HG03103 (cell line): ENCODE measurements at regions not wholly inside any gene's neighbourhood (a gene's known extent, or its start where the extent isn't known, plus 50 kb on each side); places are given as distances from the start of the nearest gene placed in this dataset.

Experiments
- ATAC-seq: cut with Tn5 transposase; IDR thresholded peaks from one replicate; pipeline ENCODE4 v1.9.1; 2021; ENCODE audit warnings: low read depth; ENCODE audit not compliant: unreplicated experiment

DNA sequence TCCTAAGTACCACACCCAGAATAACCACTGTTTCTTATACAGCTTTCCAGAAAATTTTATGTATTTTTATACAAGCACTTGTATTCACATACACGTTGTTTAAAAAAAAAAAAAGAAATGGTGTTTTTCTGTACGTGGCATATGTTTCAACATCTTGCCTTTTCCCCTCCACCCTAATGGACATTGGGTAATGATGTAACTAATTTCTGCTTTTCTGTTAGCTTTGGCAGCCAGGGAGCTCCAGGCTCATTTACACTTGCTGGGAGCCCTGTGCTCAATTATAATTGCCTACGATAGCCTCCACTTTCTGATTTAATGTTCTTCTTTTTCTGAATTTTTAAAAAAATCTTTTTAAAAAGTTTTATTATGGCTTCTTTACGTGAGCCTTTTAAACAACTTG, 352.4 kb downstream of the UTRN start:
- no peak for ATAC-seq

DNA sequence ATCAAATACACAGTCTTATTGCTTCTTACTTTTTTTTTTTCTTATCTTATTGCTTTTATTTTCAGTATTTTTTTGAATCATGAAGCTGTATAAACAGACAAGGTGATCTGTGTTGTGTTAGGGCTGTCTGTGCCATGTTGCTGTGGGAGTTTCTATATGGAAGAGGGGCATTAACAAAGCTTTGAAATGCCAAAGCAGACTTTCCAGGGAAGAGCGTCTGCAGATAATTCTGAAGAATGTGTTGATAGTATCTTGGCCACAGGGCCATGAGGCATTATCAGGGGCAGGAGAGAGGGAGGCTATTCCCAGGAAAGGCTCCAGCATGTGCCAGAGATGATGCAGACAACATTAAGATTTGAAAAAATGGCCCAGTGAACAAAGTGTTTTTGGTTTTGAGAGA, 354.5 kb downstream of the UTRN start:
- no peak for ATAC-seq

GRCh38 chr6:144641286-144641685, 356.2 kb downstream of the UTRN start:
- no peak for ATAC-seq

DNA sequence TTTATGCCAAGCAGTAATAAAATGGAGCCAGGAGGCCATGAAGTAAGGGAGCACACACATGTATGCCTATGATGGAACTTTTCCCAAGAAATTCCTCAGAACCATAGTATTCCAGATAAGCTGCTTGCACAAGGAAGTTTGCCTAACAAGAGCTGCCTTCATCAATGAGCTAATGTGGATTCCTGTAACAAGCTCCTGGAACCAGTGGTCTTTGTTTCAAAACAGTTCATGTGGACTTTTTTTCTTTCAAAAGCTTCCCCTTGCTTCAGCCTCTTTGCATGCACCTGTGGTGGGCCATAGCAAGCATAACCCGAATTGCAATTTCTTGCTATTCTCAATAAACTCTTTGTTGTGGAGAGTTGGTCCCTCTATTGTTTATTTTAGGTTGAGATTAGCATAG, 359.6 kb downstream of the UTRN start:
- no peak for ATAC-seq

DNA sequence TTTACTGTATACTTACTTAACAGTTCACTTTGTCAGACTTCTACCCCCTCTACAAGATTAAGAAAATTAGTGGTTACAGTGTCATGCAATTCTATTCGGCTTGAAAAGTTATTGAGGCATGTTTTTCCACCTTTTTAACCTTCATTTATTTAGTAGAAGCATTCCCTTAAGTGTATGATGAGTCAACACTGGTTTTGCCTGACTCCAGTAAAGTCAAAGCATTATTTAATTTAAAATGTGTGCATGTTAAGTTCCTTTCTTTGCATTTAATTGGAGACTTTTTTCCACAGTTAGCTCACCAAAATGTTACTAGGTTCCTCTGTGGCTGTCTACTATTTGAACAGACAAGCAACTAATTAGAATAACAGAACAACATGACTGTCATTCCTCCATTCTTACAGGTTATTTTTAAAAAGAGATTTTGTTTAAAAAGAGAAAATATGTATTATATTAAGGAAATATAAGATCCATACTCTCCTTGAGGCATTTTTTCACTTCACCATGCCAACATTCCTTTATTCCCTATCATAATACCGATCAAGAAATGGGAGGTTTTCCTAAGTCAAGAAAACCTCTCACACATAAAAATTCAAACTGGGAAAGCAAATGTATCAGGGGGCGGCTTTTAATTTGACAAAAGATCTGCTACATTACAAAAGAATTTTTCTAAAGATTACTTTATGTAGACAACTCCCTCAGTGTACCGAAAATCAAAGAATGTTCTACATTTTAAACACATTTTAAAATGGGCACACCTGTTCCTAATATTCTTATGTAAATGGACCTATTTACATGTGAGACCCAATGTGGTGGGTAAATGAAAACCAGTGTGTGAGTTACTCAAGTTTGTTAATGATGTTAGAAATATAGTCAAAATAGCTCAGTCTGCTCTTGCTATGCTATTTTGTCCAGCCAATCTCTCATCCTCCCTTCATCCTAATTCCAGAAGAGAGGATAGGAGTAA, 361.2 kb downstream of the UTRN start:
- ATAC-seq: no peak

DNA sequence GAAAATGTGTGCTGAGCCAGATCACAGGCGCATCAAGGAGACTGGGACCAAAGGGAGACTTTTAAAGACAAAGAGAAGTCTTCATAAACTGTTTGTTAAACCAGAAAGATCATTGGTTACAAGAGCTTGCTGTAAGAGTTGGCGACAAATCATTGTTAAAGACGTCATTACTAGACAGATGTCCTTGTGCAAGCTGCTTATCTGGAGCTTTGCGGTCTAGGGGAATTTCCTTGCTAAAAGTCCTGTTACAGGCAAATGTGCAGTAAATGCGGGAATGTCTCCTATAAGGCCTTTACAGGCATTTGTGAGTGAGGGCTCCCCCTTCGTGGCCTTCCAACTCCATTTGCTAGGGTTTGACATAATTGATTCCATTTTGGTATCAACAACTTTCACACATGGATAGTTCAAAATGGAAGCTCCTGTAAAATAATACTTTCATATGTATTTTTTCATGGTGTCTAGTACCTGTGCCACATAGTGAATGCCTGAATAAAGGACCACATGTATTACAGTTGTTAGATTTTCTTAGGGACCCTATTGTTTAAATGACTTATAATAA, 362.4 kb downstream of the UTRN start:
- ATAC-seq: no peak

GRCh38 chr6:144647971-144648651, 363.0 kb downstream of the UTRN start:
- ATAC-seq: no peak

GRCh38 chr6:144649085-144649484, 363.9 kb downstream of the UTRN start:
- ATAC-seq: no peak

DNA sequence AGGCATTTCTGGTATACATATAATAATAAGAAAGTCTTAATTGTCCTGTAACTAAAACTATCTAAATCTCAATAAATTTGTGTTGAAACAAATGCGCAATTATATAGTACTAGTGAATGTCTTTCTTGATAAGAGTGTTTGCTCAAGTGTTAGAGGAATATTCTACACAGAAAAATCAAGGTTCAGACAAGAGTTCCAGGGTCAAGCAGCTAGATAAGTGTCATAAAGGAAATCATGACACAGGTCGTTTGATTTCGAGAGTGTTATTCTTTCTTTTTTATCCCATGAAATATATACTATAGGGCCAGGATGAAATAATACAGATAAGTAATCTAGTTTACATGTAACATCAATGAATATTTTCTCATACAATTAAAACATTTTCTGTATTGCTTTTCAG, 366.1 kb downstream of the UTRN start:
- ATAC-seq: no peak

- ATAC-seq: no peak
Measured at GRCh38 chr6:144652292-144652891, 367.3 kb downstream of the UTRN start.

- ATAC-seq: peak; percentile 90
Measured at GRCh38 chr6:144653885-144654505, 368.9 kb downstream of the UTRN start.

- ATAC-seq: no peak
Measured at GRCh38 chr6:144654506-144654905, 369.4 kb downstream of the UTRN start.

DNA sequence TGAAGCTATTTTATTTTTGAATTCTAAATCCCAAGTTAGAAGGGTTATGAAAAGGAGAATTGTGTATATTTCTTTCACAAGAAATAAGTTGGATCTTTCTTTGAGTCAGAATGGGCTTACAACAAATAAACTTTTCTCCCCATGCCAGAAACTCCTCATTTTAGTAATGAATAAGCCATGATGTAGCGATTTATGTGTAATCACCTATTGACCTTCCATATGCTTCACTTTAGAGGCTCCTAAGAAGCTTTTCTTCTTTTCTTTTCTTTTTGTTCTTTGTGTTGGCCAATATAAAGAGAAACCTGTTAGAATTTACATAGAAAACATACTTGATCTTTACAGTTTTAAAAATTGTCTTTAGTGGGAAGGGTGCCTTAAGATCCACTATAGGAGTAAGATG, 370.2 kb downstream of the UTRN start:
- no peak for ATAC-seq

- no peak for ATAC-seq
Measured at GRCh38 chr6:144657691-144658090, 372.6 kb downstream of the UTRN start.

GRCh38 chr6:144659202-144660182, 374.4 kb downstream of the UTRN start:
- no peak for ATAC-seq

- ATAC-seq: no peak
Measured at GRCh38 chr6:144660561-144661115, 375.5 kb downstream of the UTRN start.

DNA sequence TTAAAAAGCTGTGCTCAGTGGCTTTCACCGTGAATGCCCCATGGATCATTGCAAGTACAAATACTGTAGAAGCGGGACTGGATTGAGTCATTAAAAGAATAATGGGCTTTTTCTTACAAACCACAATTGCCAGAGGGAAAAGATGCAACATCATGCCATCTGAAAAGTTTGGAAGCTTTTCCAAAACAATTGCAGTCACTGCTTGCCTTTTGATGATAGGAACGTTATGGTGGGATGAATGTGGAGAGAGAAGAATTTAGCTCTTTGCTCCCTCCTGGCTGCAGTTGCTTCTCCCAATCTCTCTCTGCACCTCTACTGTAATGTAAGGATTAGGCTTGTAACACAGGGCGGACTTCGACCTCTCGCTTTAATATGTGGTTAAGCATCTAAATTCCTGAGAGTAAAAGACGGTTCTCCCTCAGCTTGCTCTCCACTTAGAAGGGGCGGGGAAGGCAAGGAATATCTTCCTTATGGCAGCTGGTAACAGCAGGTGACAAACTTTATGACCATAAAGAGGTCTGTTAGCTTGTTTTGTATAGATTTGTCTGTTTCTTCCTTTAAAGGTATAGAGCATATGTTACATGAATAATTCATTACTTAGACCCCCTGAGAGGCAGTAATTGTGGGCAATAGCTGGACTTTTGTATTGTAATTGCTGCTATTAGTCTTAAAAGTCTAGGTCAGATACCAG, 376.1 kb downstream of the UTRN start:
- no peak for ATAC-seq

DNA sequence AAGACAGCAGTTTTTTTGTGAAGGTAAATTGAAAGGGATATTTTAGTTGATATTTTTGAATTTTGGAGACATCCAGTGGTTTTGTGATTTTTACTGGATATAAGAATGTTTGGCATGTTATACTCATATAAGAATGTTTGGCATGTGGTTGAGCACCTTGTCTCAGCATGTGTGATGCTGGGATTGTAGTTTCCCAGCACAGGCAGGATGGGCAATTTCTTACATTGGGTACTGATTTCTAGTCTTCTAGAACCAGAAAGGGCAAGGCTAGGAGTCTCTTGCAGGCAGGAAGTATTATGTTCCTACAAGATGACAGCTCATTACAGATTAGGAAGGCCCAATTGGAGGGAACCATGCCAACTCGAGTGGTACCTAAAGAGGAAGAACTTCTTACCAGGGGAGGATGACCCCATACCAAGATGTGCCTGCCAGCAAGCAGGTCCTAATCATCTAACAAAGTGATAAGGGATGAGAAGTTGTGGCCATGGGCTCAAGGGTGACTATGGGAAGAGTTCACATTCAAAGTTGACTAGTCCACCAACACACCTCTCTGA, 377.8 kb downstream of the UTRN start:
- no peak for ATAC-seq
